Left lobe of liver (tissue), 2 donors: ENCODE measurements at regions not wholly inside any gene's neighbourhood (a gene's known extent, or its start where the extent isn't known, plus 50 kb on each side); places are given as distances from the start of the nearest gene placed in this dataset.
"Not testable (repeated sequence)": the region's sequence is repeated elsewhere in the genome, so short reads cannot be mapped to it uniquely, and the experiment has no call there.

Experiments
- ATAC-seq: fragments of 200-7000 bp; cut with Tn5 transposase; one replicate; pipeline ENCODE4 v1.9.1; 2020; ENCODE audit warnings: mild to moderate bottlenecking, moderate library complexity
- DNase-seq: peaks from one replicate; pipeline ENCODE4 v3.0.0-alpha.2; 2020; ENCODE audit warnings: low spot score
- donor health status: DM: no; HTN: no; CAD: no; lungs with moderate emphysema.
- donor health status: DM: no; HTN: yes; CAD: no.

GRCh38 chr22:23384431-23384830, 195.7 kb downstream of the IGLL1 start:
- DNase-seq: no peak
- no peak for ATAC-seq

GRCh38 chr22:23383491-23384361, 196.4 kb downstream of the IGLL1 start:
- ATAC-seq (no peak), DNase-seq (no peak)

- DNase-seq: no peak
- no peak for ATAC-seq
Measured at GRCh38 chr22:23382428-23383218, 197.5 kb downstream of the IGLL1 start.

GRCh38 chr22:23381661-23382427, 198.2 kb downstream of the IGLL1 start:
- ATAC-seq (no peak), DNase-seq (no peak)

GRCh38 chr22:23380911-23381310, 199.2 kb downstream of the IGLL1 start:
- DNase-seq (no peak), ATAC-seq (no peak)

- ATAC-seq: no peak
Measured at GRCh38 chr22:23380230-23380573, 199.9 kb downstream of the IGLL1 start.

GRCh38 chr22:23379540-23380229, 199.4 kb downstream of the BCR start:
- not testable (repeated sequence) for ATAC-seq, DNase-seq

More at GRCh38 chr22:23380230-23380573, 199.9 kb downstream of the IGLL1 start:
- DNase-seq: no peak

GRCh38 chr22:23377767-23378166, 197.5 kb downstream of the BCR start:
- ATAC-seq (no peak), DNase-seq (no peak)

GRCh38 chr22:23376256-23376655, 195.9 kb downstream of the BCR start:
- peak; percentile 74 for ATAC-seq
- DNase-seq: no peak

GRCh38 chr22:23375031-23375827, 194.9 kb downstream of the BCR start:
- ATAC-seq: peak; percentile 88
- no peak for DNase-seq

GRCh38 chr22:23373601-23374000, 193.3 kb downstream of the BCR start:
- DNase-seq (peak; percentile 21), ATAC-seq (no peak)

GRCh38 chr22:23370251-23370650, 189.9 kb downstream of the BCR start:
- DNase-seq: no peak
- no peak for ATAC-seq

GRCh38 chr22:23369054-23369685, 188.9 kb downstream of the BCR start:
- no peak for DNase-seq
- ATAC-seq: no peak
